Upper lobe of left lung (tissue), 4 donors: ENCODE measurements at regions not wholly inside any gene's neighbourhood (a gene's known extent, or its start where the extent isn't known, plus 50 kb on each side); places are given as distances from the start of the nearest gene placed in this dataset.

Source experiments
- CTCF ChIP-seq, 6 experiments: fragments of 450-650 bp in 4 of 6; fragments of 200-600 bp in 2 of 6; sonication (generic) in 2 of 6; IDR thresholded peaks; one replicate each; pipeline ENCODE4 v1.5.1; 2016 to 2019; ENCODE audit warnings: antibody characterized with exemption in 6 of 6
- POLR2A ChIP-seq, 4 donors: fragments of 450-650 bp; IDR thresholded peaks; one replicate each; pipeline ENCODE4 v1.5.1; 2016 to 2017; ENCODE audit warnings: antibody characterized with exemption in 4 of 4, mild to moderate bottlenecking in 2 of 4
- POLR2AphosphoS5 ChIP-seq, 2 donors: sonication (generic); formaldehyde crosslinking; IDR thresholded peaks; one replicate each; pipeline ENCODE4 v1.5.1; 2017; ENCODE audit warnings: antibody characterized with exemption in 2 of 2

DNA sequence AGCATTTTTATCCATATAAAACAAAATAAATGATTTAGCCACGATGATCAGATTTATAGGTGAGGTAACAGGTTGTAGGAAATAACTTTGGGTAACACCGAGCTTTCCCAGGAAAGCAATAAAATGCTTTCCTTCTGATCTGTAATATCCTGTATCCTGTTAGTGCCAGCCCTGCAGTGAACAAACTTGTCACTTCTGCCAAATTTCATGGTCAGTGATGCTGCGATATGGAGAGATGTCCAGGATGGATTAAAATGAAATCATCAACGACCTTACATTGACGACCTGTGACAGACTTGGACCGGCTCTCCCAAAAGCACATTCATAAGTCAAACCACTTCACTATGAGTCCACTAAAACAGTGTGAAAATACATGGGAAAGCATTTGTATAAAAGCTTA, 608.0 kb upstream of the NRP1 start:
- no peak for TF ChIP-seq CTCF (IDR thresholded peaks at IDR 0.05)
- TF ChIP-seq POLR2A (IDR thresholded peaks at IDR 0.05), result no peak
- no peak for TF ChIP-seq POLR2AphosphoS5 (IDR thresholded peaks at IDR 0.05)
